ENCODE measurements at regions not wholly inside any gene's neighbourhood (a gene's known extent, or its start where the extent isn't known, plus 50 kb on each side); places are given as distances from the start of the nearest gene placed in this dataset.

GRCh38 chr11:93072229-93072914, 102.9 kb downstream of the MTNR1B start:
- H3K4me3 ChIP-seq (ENCODE audit: low read depth, poor library complexity, severe bottlenecking), result no peak overlapping the region
- DNase-seq (ENCODE audit: low spot score in 2 of 2), result no peak
- TF ChIP-seq POLR2A (IDR thresholded peaks at IDR 0.05), result no peak
- no peak for TF ChIP-seq CTCF (IDR thresholded peaks at IDR 0.05)
- whole genome bisulfite sequencing, 2 donors, result 83 to 85% methylated on average over 1 of the region's 1 CpG
- intact Hi-C loops (cut with DNase I; ENCODE audit: low total_unique reads), result no loop called here

- no peak overlapping the region for H3K4me3 ChIP-seq (ENCODE audit: low read depth, poor library complexity, severe bottlenecking)
- intact Hi-C loops (cut with DNase I; ENCODE audit: low total_unique reads), result no loop called here
- TF ChIP-seq POLR2A (IDR thresholded peaks at IDR 0.05) (no peak), CTCF (IDR thresholded peaks at IDR 0.05) (no peak)
- 40 to 54% methylated on average over 3 of the region's 3 CpGs for WGBS, 2 donors
- DNase-seq (ENCODE audit: low spot score in 2 of 2), result no peak
Observed at GRCh38 chr11:93073026-93073425, 103.6 kb downstream of the MTNR1B start.

- no peak for TF ChIP-seq POLR2A (IDR thresholded peaks at IDR 0.05)
- TF ChIP-seq CTCF (IDR thresholded peaks at IDR 0.05), result no peak
- no peak for DNase-seq (ENCODE audit: low spot score in 2 of 2)
- intact Hi-C loops (cut with DNase I; ENCODE audit: low total_unique reads), result no loop called here
- H3K4me3 ChIP-seq (ENCODE audit: low read depth, poor library complexity, severe bottlenecking), result no peak overlapping the region
- 62 to 64% methylated on average over 4 of the region's 4 CpGs for WGBS, 2 donors
Observed at GRCh38 chr11:93073508-93074280, 104.2 kb downstream of the MTNR1B start.

- 82 to 83% methylated on average over 10 of the region's 10 CpGs for WGBS, 2 donors
- intact Hi-C loops (cut with DNase I; ENCODE audit: low total_unique reads), result no loop called here
- H3K4me3 ChIP-seq (ENCODE audit: low read depth, poor library complexity, severe bottlenecking), result no peak overlapping the region
- TF ChIP-seq CTCF (IDR thresholded peaks at IDR 0.05) (no peak), POLR2A (IDR thresholded peaks at IDR 0.05) (no peak)
- DNase-seq (ENCODE audit: low spot score in 2 of 2), result no peak
Observed at GRCh38 chr11:93074352-93074751, 104.9 kb downstream of the MTNR1B start.

GRCh38 chr11:93075782-93076181, 106.3 kb downstream of the MTNR1B start:
- intact Hi-C loops (cut with DNase I; ENCODE audit: low total_unique reads), result no loop called here
- H3K4me3 ChIP-seq (ENCODE audit: low read depth, poor library complexity, severe bottlenecking), result no peak overlapping the region
- no peak for DNase-seq (ENCODE audit: low spot score in 2 of 2)
- no peak for TF ChIP-seq CTCF (IDR thresholded peaks at IDR 0.05)
- WGBS, 2 donors, result 64 to 65% methylated on average over 4 of the region's 4 CpGs

Measured in lower leg skin (tissue), 4 donors.